ENCODE measurements at regions not wholly inside any gene's neighbourhood (a gene's known extent, or its start where the extent isn't known, plus 50 kb on each side); places are given as distances from the start of the nearest gene placed in this dataset.

- DNase-seq, result no peak
Observed at GRCh38 chr20:57114290-57115005, 152.0 kb downstream of the BMP7 start.

GRCh38 chr20:57117296-57117695, 149.1 kb downstream of the BMP7 start:
- DNase-seq, result no peak

DNA sequence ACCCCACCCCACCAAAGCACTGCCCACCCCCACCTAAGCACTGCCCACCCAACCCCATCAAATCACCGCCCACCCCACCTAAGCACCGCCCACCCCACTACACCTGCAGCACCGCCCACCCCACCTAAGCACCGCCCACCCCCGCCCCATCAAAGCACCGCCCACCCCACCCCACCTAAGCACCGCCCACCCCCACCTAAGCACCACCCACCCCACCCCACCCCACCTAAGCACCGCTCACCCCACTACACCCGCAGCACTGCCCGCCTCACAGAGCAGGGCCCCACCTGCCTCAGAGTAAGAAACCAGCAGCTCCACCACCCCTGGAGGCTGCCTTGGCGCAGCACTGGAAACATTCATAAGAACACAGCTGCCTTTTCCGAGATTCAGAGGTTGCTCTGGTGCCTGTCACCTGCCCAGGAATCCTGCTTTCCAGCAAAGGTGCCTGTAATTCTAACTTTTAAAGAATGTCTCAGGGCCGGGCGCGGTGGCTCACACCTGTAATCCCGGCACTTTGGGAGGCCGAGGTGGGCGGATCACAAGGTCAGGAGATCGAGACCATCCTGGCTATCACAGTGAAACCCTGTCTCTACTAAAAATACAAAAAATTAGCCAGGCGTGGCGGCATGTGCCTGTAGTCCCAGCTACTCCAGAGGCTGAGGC, 148.2 kb downstream of the BMP7 start:
- DNase-seq, result no peak

All from activated CD4-positive, alpha-beta T cell treated with anti-CD3 and anti-CD28 coated beads, Interleukin-2, amount 50 U/mL, for 4 hours (primary cell).